ENCODE measurements at regions not wholly inside any gene's neighbourhood (a gene's known extent, or its start where the extent isn't known, plus 50 kb on each side); places are given as distances from the start of the nearest gene placed in this dataset.

GRCh38 chr6:126804332-126805064 lies 314.0 kb upstream of the RSPO3 start:
- no CpG with 5 or more reads among the region's 5 CpGs for WGBS, 2 donors (ENCODE audit: extremely low coverage in 2 of 2, insufficient read length in 2 of 2, insufficient replicate concordance in 1 of 2)
- DNase-seq (ENCODE audit: low spot score), result peak; percentile 43

GRCh38 chr6:126805861-126806260 lies 312.6 kb upstream of the RSPO3 start:
- no peak overlapping the region for H2BK120ac ChIP-seq (ENCODE audit: low read depth, low read length)
- no peak overlapping the region for H2BK5ac ChIP-seq (ENCODE audit: low read length)
- no peak overlapping the region for H3K4me2 ChIP-seq (ENCODE audit: insufficient read depth, low read length, poor library complexity, severe bottlenecking)
- no peak overlapping the region for H2AK5ac ChIP-seq (ENCODE audit: low read depth, low read length)
- no peak overlapping the region for H3K23ac ChIP-seq (ENCODE audit: low read depth, low read length, poor library complexity)
- H3K4me3 ChIP-seq (ENCODE audit: low read length in 2 of 2), result no peak overlapping the region
- H3K27ac ChIP-seq (replicated peaks; ENCODE audit: low read length), result no peak overlapping the region
- H3K79me1 ChIP-seq (ENCODE audit: low read depth, low read length), result no peaks in the 10 kb centered on the region
- H4K8ac ChIP-seq (ENCODE audit: low read depth, low read length), result no peak overlapping the region
- no CpG with 5 or more reads among the region's 1 CpG for WGBS, 2 donors (ENCODE audit: extremely low coverage in 2 of 2, insufficient read length in 2 of 2, insufficient replicate concordance in 1 of 2)
- no peak overlapping the region for H3K9ac ChIP-seq (ENCODE audit: low read depth, low read length, poor library complexity)
- DNase-seq (ENCODE audit: low spot score), result no peak
- H3K18ac ChIP-seq (ENCODE audit: low read length), result no peak overlapping the region
- no peak overlapping the region for H2AFZ ChIP-seq (ENCODE audit: low read length)
- no peak overlapping the region for H3K4ac ChIP-seq (ENCODE audit: low read length)
- no peak overlapping the region for H4K91ac ChIP-seq (ENCODE audit: low read depth, low read length, poor library complexity)
- no peaks in the 10 kb centered on the region for H3K4me1 ChIP-seq (ENCODE audit: control insufficient read depth in 2 of 2, insufficient read depth in 1 of 2, low read depth in 1 of 2, low read length in 2 of 2)
- no peaks in the 10 kb centered on the region for H3K36me3 ChIP-seq (replicated peaks in 1 of 2; ENCODE audit: control insufficient read depth in 2 of 2, insufficient read depth in 2 of 2, low read length in 2 of 2)
- H3K27me3 ChIP-seq (ENCODE audit: control insufficient read depth in 3 of 3, insufficient read depth in 3 of 3, low read depth in 1 of 3, low read length in 3 of 3), result no peaks in the 10 kb centered on the region
- H2BK12ac ChIP-seq (ENCODE audit: low read length), result no peak overlapping the region
- H3K14ac ChIP-seq (ENCODE audit: low read length), result no peak overlapping the region
- no peaks in the 10 kb centered on the region for H3K9me3 ChIP-seq (replicated peaks in 1 of 2; ENCODE audit: control insufficient read depth in 2 of 2, insufficient read depth in 1 of 2, low read depth in 1 of 2, low read length in 2 of 2)
- no peak overlapping the region for H2BK15ac ChIP-seq (ENCODE audit: low read length)

More at GRCh38 chr6:126804332-126805064, 314.0 kb upstream of the RSPO3 start:
- H4K91ac ChIP-seq (ENCODE audit: low read depth, low read length, poor library complexity), result no peak overlapping the region
- no peak overlapping the region for H3K18ac ChIP-seq (ENCODE audit: low read length)
- no peak overlapping the region for H2BK120ac ChIP-seq (ENCODE audit: low read depth, low read length)
- H3K4me1 ChIP-seq (ENCODE audit: control insufficient read depth in 2 of 2, insufficient read depth in 1 of 2, low read depth in 1 of 2, low read length in 2 of 2), result no peaks in the 10 kb centered on the region
- H3K4me3 ChIP-seq (ENCODE audit: low read length in 2 of 2), result no peak overlapping the region
- no peak overlapping the region for H3K9ac ChIP-seq (ENCODE audit: low read depth, low read length, poor library complexity)
- no peak overlapping the region for H3K14ac ChIP-seq (ENCODE audit: low read length)
- H3K36me3 ChIP-seq (replicated peaks in 1 of 2; ENCODE audit: control insufficient read depth in 2 of 2, insufficient read depth in 2 of 2, low read length in 2 of 2), result no peaks in the 10 kb centered on the region
- no peak overlapping the region for H3K23ac ChIP-seq (ENCODE audit: low read depth, low read length, poor library complexity)
- no peak overlapping the region for H2AFZ ChIP-seq (ENCODE audit: low read length)
- no peaks in the 10 kb centered on the region for H3K79me1 ChIP-seq (ENCODE audit: low read depth, low read length)
- H2AK5ac ChIP-seq (ENCODE audit: low read depth, low read length), result no peak overlapping the region
- no peak overlapping the region for H3K4ac ChIP-seq (ENCODE audit: low read length)
- H4K8ac ChIP-seq (ENCODE audit: low read depth, low read length), result no peak overlapping the region
- H2BK5ac ChIP-seq (ENCODE audit: low read length), result no peak overlapping the region
- H3K4me2 ChIP-seq (ENCODE audit: insufficient read depth, low read length, poor library complexity, severe bottlenecking), result no peak overlapping the region
- no peaks in the 10 kb centered on the region for H3K9me3 ChIP-seq (replicated peaks in 1 of 2; ENCODE audit: control insufficient read depth in 2 of 2, insufficient read depth in 1 of 2, low read depth in 1 of 2, low read length in 2 of 2)
- H3K27me3 ChIP-seq (ENCODE audit: control insufficient read depth in 3 of 3, insufficient read depth in 3 of 3, low read depth in 1 of 3, low read length in 3 of 3), result no peaks in the 10 kb centered on the region
- no peak overlapping the region for H2BK12ac ChIP-seq (ENCODE audit: low read length)
- H2BK15ac ChIP-seq (ENCODE audit: low read length), result no peak overlapping the region
- no peak overlapping the region for H3K27ac ChIP-seq (replicated peaks; ENCODE audit: low read length)

- WGBS, 2 donors (ENCODE audit: extremely low coverage in 2 of 2, insufficient read length in 2 of 2, insufficient replicate concordance in 1 of 2), result no CpG with 5 or more reads among the region's 1 CpG
- peaks cover 0 to 4% of the 10 kb centered on the region in 2 donors for H3K4me1 ChIP-seq (ENCODE audit: control insufficient read depth in 2 of 2, insufficient read depth in 1 of 2, low read depth in 1 of 2, low read length in 2 of 2)
Observed at GRCh38 chr6:126807876-126808275, 310.6 kb upstream of the RSPO3 start.

GRCh38 chr6:126811321-126811720 lies 307.1 kb upstream of the RSPO3 start:
- no peaks in the 10 kb centered on the region for H3K79me1 ChIP-seq (ENCODE audit: low read depth, low read length)
- H3K4me2 ChIP-seq (ENCODE audit: insufficient read depth, low read length, poor library complexity, severe bottlenecking), result no peak overlapping the region
- H3K4me3 ChIP-seq (ENCODE audit: low read length in 2 of 2), result no peak overlapping the region
- H3K27me3 ChIP-seq (ENCODE audit: control insufficient read depth in 3 of 3, insufficient read depth in 3 of 3, low read depth in 1 of 3, low read length in 3 of 3), result no peaks in the 10 kb centered on the region
- H4K91ac ChIP-seq (ENCODE audit: low read depth, low read length, poor library complexity), result no peak overlapping the region
- no peak overlapping the region for H2BK120ac ChIP-seq (ENCODE audit: low read depth, low read length)
- H3K9ac ChIP-seq (ENCODE audit: low read depth, low read length, poor library complexity), result no peak overlapping the region
- no peak overlapping the region for H2BK12ac ChIP-seq (ENCODE audit: low read length)
- H3K4ac ChIP-seq (ENCODE audit: low read length), result no peak overlapping the region
- no peak overlapping the region for H2AK5ac ChIP-seq (ENCODE audit: low read depth, low read length)
- no CpG with 5 or more reads among the region's 3 CpGs for WGBS, 2 donors (ENCODE audit: extremely low coverage in 2 of 2, insufficient read length in 2 of 2, insufficient replicate concordance in 1 of 2)
- no peaks in the 10 kb centered on the region for H3K36me3 ChIP-seq (replicated peaks in 1 of 2; ENCODE audit: control insufficient read depth in 2 of 2, insufficient read depth in 2 of 2, low read length in 2 of 2)
- no peak overlapping the region for H4K8ac ChIP-seq (ENCODE audit: low read depth, low read length)
- DNase-seq (ENCODE audit: low spot score), result no peak
- no peak overlapping the region for H2AFZ ChIP-seq (ENCODE audit: low read length)
- H2BK5ac ChIP-seq (ENCODE audit: low read length), result no peak overlapping the region
- H3K27ac ChIP-seq (replicated peaks; ENCODE audit: low read length), result no peak overlapping the region
- H3K4me1 ChIP-seq (ENCODE audit: control insufficient read depth in 2 of 2, insufficient read depth in 1 of 2, low read depth in 1 of 2, low read length in 2 of 2), result peaks cover 0 to 4% of the 10 kb centered on the region in 2 donors
- H3K23ac ChIP-seq (ENCODE audit: low read depth, low read length, poor library complexity), result no peak overlapping the region
- H3K9me3 ChIP-seq (replicated peaks in 1 of 2; ENCODE audit: control insufficient read depth in 2 of 2, insufficient read depth in 1 of 2, low read depth in 1 of 2, low read length in 2 of 2), result no peaks in the 10 kb centered on the region
- no peak overlapping the region for H2BK15ac ChIP-seq (ENCODE audit: low read length)
- H3K14ac ChIP-seq (ENCODE audit: low read length), result no peak overlapping the region
- no peak overlapping the region for H3K18ac ChIP-seq (ENCODE audit: low read length)

More at GRCh38 chr6:126807876-126808275, 310.6 kb upstream of the RSPO3 start:
- Histone ChIP-seq H3K4me2 (ENCODE audit: insufficient read depth, low read length, poor library complexity, severe bottlenecking) (no peak overlapping the region), H2BK120ac (ENCODE audit: low read depth, low read length) (no peak overlapping the region), H3K27me3 (ENCODE audit: control insufficient read depth in 3 of 3, insufficient read depth in 3 of 3, low read depth in 1 of 3, low read length in 3 of 3) (no peaks in the 10 kb centered on the region), H3K9me3 (replicated peaks in 1 of 2; ENCODE audit: control insufficient read depth in 2 of 2, insufficient read depth in 1 of 2, low read depth in 1 of 2, low read length in 2 of 2) (no peaks in the 10 kb centered on the region), H2AFZ (ENCODE audit: low read length) (no peak overlapping the region), H2BK5ac (ENCODE audit: low read length) (no peak overlapping the region), H2BK12ac (ENCODE audit: low read length) (no peak overlapping the region), H4K8ac (ENCODE audit: low read depth, low read length) (no peak overlapping the region), H2AK5ac (ENCODE audit: low read depth, low read length) (no peak overlapping the region), H3K18ac (ENCODE audit: low read length) (no peak overlapping the region), H4K91ac (ENCODE audit: low read depth, low read length, poor library complexity) (no peak overlapping the region), H3K4me3 (ENCODE audit: low read length in 2 of 2) (no peak overlapping the region), H3K79me1 (ENCODE audit: low read depth, low read length) (no peaks in the 10 kb centered on the region), H3K27ac (replicated peaks; ENCODE audit: low read length) (no peak overlapping the region), H3K14ac (ENCODE audit: low read length) (no peak overlapping the region), H3K36me3 (replicated peaks in 1 of 2; ENCODE audit: control insufficient read depth in 2 of 2, insufficient read depth in 2 of 2, low read length in 2 of 2) (no peaks in the 10 kb centered on the region), H3K4ac (ENCODE audit: low read length) (no peak overlapping the region), H2BK15ac (ENCODE audit: low read length) (no peak overlapping the region), H3K9ac (ENCODE audit: low read depth, low read length, poor library complexity) (no peak overlapping the region), H3K23ac (ENCODE audit: low read depth, low read length, poor library complexity) (no peak overlapping the region)
- no peak for DNase-seq (ENCODE audit: low spot score)

Measured in neuronal stem cell (in vitro differentiated cells).